Esophagus squamous epithelium (tissue), 4 donors: ENCODE measurements at regions not wholly inside any gene's neighbourhood (a gene's known extent, or its start where the extent isn't known, plus 50 kb on each side); places are given as distances from the start of the nearest gene placed in this dataset.

Experiments
- CTCF ChIP-seq, 6 experiments: fragments of 450-650 bp in 4 of 6; fragments of 200-600 bp in 2 of 6; sonication (generic) in 2 of 6; IDR thresholded peaks; one replicate each; pipeline ENCODE4 v1.5.1; 2016 to 2019; ENCODE audit warnings: antibody characterized with exemption in 6 of 6, mild to moderate bottlenecking in 4 of 6, moderate library complexity in 4 of 6
- POLR2A ChIP-seq, 4 donors: fragments of 450-650 bp; IDR thresholded peaks; one replicate each; pipeline ENCODE4 v1.6.1; 2017; ENCODE audit warnings: antibody characterized with exemption in 4 of 4, mild to moderate bottlenecking in 4 of 4, moderate library complexity in 3 of 4

DNA sequence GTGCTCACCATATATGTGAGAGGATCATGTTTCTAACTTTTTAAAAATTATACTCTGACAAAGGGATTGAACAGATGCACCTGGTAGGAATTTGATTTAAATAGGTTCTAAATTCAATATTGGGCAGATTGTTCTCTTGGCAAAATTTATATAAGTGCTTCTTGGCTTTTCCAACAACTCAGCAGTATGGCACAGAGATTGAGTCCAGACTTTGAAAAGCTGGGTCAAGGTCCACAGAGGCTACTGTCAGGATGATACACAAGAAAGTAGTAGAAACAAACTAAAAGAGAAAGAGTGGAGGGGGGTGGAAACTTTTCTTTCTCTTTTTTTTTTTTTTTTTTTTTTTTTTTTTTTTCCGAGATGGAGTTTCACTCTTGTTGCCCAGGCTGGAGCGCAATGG, 203.2 kb upstream of the ADAMTS9 start:
- TF ChIP-seq POLR2A (IDR thresholded peaks at IDR 0.05) = no peak
- no peak for TF ChIP-seq CTCF (IDR thresholded peaks at IDR 0.05)
